ENCODE measurements at regions not wholly inside any gene's neighbourhood (a gene's known extent, or its start where the extent isn't known, plus 50 kb on each side); places are given as distances from the start of the nearest gene placed in this dataset.

DNA sequence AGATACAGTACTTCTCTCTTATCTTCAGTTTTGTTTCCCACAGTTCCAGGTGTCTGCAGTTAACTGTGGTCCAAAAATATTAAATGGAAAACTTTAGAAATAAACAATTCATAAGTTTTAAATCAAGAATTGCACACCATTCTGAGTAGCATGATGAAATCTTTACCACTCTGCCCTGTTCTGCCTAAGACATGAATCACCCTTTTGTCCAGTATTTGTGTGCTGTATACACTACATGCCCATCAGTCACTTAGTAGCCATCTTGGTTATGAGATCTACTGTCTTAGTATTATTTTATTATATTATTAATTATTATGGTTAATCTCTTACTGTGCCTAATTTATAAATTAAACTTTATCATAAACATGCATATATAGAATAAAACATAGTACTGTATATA lies 279.0 kb downstream of the OGFRL1 start (continued):
- TF ChIP-seq HNF4G (IDR thresholded peaks at IDR 0.05) = no peak
- TF ChIP-seq TAF1 (conservative IDR thresholded peaks at IDR 0.05) = no peak

DNA sequence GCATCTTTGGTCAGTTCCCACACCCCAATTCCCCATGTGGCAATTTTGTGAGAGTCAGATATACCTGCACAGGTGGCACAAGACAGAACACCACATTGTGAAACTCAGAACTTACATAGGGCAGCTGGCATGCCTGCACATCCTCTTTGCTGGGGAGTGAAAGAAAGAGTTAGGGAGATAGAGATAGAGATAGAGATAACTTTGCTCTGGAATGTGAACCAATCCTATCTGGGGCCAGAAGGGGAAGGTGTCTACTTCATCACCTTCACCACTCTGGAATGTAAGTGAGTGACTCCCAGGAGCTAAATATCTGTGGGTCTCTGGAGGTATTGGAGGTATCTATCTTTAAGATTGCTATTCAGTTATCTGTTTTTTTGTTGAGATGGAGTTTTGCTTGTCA lies 289.2 kb downstream of the OGFRL1 start:
- TF ChIP-seq TAF1 (conservative IDR thresholded peaks at IDR 0.05) (no peak), SP1 (IDR thresholded peaks at IDR 0.05) (no peak), NR2F2 (IDR thresholded peaks at IDR 0.05) (no peak), RAD21 (IDR thresholded peaks at IDR 0.05) (no peak), YY1 (IDR thresholded peaks at IDR 0.05) (no peak), RXRA (IDR thresholded peaks at IDR 0.05) (no peak), JUND (IDR thresholded peaks at IDR 0.05) (no peak), HNF4A (conservative IDR thresholded peaks at IDR 0.05) (no peak), EGR1 (IDR thresholded peaks at IDR 0.05; ENCODE audit: low read depth in 2 of 2) (no peak), GABPA (IDR thresholded peaks at IDR 0.05 in 1 of 2, conservative IDR thresholded peaks at IDR 0.05 in 1 of 2) (no peak)
- TF ChIP-seq, protein P1, sequence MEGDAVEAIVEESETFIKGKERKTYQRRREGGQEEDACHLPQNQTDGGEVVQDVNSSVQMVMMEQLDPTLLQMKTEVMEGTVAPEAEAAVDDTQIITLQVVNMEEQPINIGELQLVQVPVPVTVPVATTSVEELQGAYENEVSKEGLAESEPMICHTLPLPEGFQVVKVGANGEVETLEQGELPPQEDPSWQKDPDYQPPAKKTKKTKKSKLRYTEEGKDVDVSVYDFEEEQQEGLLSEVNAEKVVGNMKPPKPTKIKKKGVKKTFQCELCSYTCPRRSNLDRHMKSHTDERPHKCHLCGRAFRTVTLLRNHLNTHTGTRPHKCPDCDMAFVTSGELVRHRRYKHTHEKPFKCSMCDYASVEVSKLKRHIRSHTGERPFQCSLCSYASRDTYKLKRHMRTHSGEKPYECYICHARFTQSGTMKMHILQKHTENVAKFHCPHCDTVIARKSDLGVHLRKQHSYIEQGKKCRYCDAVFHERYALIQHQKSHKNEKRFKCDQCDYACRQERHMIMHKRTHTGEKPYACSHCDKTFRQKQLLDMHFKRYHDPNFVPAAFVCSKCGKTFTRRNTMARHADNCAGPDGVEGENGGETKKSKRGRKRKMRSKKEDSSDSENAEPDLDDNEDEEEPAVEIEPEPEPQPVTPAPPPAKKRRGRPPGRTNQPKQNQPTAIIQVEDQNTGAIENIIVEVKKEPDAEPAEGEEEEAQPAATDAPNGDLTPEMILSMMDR (IDR thresholded peaks at IDR 0.05; ENCODE audit: low read depth, low read length, missing input control) = no peak
- TF ChIP-seq, protein P2, sequence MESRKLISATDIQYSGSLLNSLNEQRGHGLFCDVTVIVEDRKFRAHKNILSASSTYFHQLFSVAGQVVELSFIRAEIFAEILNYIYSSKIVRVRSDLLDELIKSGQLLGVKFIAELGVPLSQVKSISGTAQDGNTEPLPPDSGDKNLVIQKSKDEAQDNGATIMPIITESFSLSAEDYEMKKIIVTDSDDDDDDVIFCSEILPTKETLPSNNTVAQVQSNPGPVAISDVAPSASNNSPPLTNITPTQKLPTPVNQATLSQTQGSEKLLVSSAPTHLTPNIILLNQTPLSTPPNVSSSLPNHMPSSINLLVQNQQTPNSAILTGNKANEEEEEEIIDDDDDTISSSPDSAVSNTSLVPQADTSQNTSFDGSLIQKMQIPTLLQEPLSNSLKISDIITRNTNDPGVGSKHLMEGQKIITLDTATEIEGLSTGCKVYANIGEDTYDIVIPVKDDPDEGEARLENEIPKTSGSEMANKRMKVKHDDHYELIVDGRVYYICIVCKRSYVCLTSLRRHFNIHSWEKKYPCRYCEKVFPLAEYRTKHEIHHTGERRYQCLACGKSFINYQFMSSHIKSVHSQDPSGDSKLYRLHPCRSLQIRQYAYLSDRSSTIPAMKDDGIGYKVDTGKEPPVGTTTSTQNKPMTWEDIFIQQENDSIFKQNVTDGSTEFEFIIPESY (IDR thresholded peaks at IDR 0.05) = no peak
- TF ChIP-seq, protein P3, sequence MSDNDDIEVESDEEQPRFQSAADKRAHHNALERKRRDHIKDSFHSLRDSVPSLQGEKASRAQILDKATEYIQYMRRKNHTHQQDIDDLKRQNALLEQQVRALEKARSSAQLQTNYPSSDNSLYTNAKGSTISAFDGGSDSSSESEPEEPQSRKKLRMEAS (IDR thresholded peaks at IDR 0.05) = no peak
- no peaks in the 10 kb centered on the region for H3K4me1 ChIP-seq (ENCODE audit: control insufficient read depth in 4 of 4, insufficient read depth in 4 of 4, low read length in 3 of 4)
- no peak overlapping the region for H3K4me3 ChIP-seq (ENCODE audit: low read depth in 1 of 3, low read length in 3 of 3)
- H3K9me3 ChIP-seq (ENCODE audit: control insufficient read depth in 4 of 4, low read length in 3 of 4) = no peaks in the 10 kb centered on the region
- H3K9ac ChIP-seq (ENCODE audit: low read depth in 1 of 2, low read length in 2 of 2) = no peak overlapping the region
- no peaks in the 10 kb centered on the region for H3K36me3 ChIP-seq (ENCODE audit: control insufficient read depth in 4 of 4, insufficient read depth in 3 of 4, low read depth in 1 of 4, low read length in 3 of 4)
- H3K27me3 ChIP-seq (ENCODE audit: control insufficient read depth in 4 of 4, insufficient read depth in 4 of 4, low read length in 3 of 4) = no peaks in the 10 kb centered on the region
- no peak for DNase-seq (ENCODE audit: low spot score)
- no peak overlapping the region for H3K27ac ChIP-seq (ENCODE audit: low read depth in 1 of 2, low read length in 2 of 2)

DNA sequence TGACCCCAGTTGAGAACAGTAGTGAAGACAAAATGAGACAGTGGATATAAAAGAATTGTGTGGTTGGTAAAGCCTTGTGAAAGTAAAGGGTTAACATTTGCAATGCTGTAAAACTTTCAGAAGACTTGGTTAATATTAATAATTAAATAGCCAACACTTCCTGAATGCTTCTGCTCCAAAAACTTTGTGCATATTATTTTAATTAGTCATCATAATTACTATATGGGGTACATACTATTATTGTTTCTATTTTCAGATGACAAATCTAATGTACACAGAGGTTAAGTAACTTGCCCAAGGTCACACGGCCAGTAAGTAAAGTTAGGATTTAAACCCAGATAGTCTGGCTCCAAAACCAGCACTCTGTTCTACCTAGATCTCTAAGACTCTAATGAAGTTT lies 291.3 kb downstream of the OGFRL1 start:
- H3K36me3 ChIP-seq (ENCODE audit: control insufficient read depth in 4 of 4, insufficient read depth in 3 of 4, low read depth in 1 of 4, low read length in 3 of 4) = no peaks in the 10 kb centered on the region
- WGBS = 51% methylated on average over 1 of the region's 1 CpG
- TF ChIP-seq JUND (IDR thresholded peaks at IDR 0.05) (no peak), RAD21 (IDR thresholded peaks at IDR 0.05) (no peak), GABPA (IDR thresholded peaks at IDR 0.05 in 1 of 2, conservative IDR thresholded peaks at IDR 0.05 in 1 of 2) (no peak), RXRA (IDR thresholded peaks at IDR 0.05) (no peak), FOXA1 (IDR thresholded peaks at IDR 0.05) (no peak), SP1 (IDR thresholded peaks at IDR 0.05) (no peak), YY1 (IDR thresholded peaks at IDR 0.05) (no peak), FOXA2 (IDR thresholded peaks at IDR 0.05) (no peak), NR2F2 (IDR thresholded peaks at IDR 0.05) (no peak), HNF4A (conservative IDR thresholded peaks at IDR 0.05) (no peak), EGR1 (IDR thresholded peaks at IDR 0.05; ENCODE audit: low read depth in 2 of 2) (no peak)
- TF ChIP-seq, protein P4, sequence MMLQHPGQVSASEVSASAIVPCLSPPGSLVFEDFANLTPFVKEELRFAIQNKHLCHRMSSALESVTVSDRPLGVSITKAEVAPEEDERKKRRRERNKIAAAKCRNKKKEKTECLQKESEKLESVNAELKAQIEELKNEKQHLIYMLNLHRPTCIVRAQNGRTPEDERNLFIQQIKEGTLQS (IDR thresholded peaks at IDR 0.05) = no peak
- TF ChIP-seq, protein P1 (IDR thresholded peaks at IDR 0.05; ENCODE audit: low read depth, low read length, missing input control) = no peak
- peaks cover 0 to 4% (median 0%) of the 10 kb centered on the region in 4 donors for H3K9me3 ChIP-seq (ENCODE audit: control insufficient read depth in 4 of 4, low read length in 3 of 4)
- no peak overlapping the region for H3K27ac ChIP-seq (ENCODE audit: low read depth in 1 of 2, low read length in 2 of 2)
- no peaks in the 10 kb centered on the region for H3K27me3 ChIP-seq (ENCODE audit: control insufficient read depth in 4 of 4, insufficient read depth in 4 of 4, low read length in 3 of 4)
- H3K9ac ChIP-seq (ENCODE audit: low read depth in 1 of 2, low read length in 2 of 2) = no peak overlapping the region
- H3K4me3 ChIP-seq (ENCODE audit: low read depth in 1 of 3, low read length in 3 of 3) = no peak overlapping the region
- H3K4me1 ChIP-seq (ENCODE audit: control insufficient read depth in 4 of 4, insufficient read depth in 4 of 4, low read length in 3 of 4) = no peaks in the 10 kb centered on the region
- DNase-seq (ENCODE audit: low spot score) = no peak

Data from liver (tissue), 8 donors.